ENCODE measurements at regions not wholly inside any gene's neighbourhood (a gene's known extent, or its start where the extent isn't known, plus 50 kb on each side); places are given as distances from the start of the nearest gene placed in this dataset.

DNA sequence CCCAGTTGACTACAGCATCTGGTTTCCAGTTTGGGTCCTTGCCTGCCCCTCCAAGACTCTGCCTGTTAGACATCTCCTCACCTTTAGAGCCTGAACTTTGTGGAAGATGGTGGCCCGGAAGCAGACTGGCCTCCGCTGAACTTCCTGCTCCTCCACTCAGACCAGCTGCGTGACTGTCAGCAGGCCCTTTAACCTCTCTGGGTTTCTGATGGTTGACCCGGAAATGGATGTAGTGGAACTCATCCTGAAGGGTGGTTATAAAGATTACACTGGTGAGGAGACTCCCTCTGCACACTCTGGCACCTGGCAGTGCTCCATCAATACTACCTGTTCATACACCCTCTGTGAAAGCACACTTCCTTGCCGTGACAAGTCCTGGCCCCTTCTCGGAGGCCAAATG is 151.9 kb upstream of the TLE3 start:
- TF ChIP-seq POLR2AphosphoS5 (IDR thresholded peaks at IDR 0.05; ENCODE audit: borderline replicate concordance, low read depth, low read length) (no peak), EZH2 (IDR thresholded peaks at IDR 0.05) (no peak), FOXP2 (optimal IDR thresholded peaks at IDR 0.05; ENCODE audit: control extremely low read depth, extremely low read length, insufficient read depth) (no peak)

All from SK-N-MC (cell line).